Colonic mucosa (tissue), 4 donors: ENCODE measurements at regions not wholly inside any gene's neighbourhood (a gene's known extent, or its start where the extent isn't known, plus 50 kb on each side); places are given as distances from the start of the nearest gene placed in this dataset.

Source experiments
- DNase-seq: peaks from one replicate; pipeline ENCODE4 v3.0.0-alpha.2; 2020
- H3K27ac ChIP-seq: fragments of 200-600 bp; one replicate; pipeline ENCODE4 v1.8.0; 2021
- H3K27me3 ChIP-seq: fragments of 200-600 bp; one replicate; pipeline ENCODE4 v1.8.0; 2021
- H3K36me3 ChIP-seq: fragments of 200-600 bp; one replicate; pipeline ENCODE4 v1.8.0; 2021
- H3K4me1 ChIP-seq: fragments of 200-600 bp; one replicate; pipeline ENCODE4 v1.8.0; 2021; ENCODE audit warnings: mild to moderate bottlenecking
- H3K4me3 ChIP-seq: fragments of 200-600 bp; one replicate; pipeline ENCODE4 v1.8.0; 2021
- H3K9ac ChIP-seq, 2 donors: one replicate each; pipeline ENCODE4 v1.7.0; 2013; ENCODE audit warnings: control low read depth in 2 of 2, low read depth in 2 of 2, low read length in 2 of 2
- H3K9me3 ChIP-seq: fragments of 200-600 bp; one replicate; pipeline ENCODE4 v1.8.0; 2021
- CTCF ChIP-seq: fragments of 200-600 bp; IDR thresholded peaks from one replicate; pipeline ENCODE4 v1.8.0; 2022; ENCODE audit warnings: antibody characterized with exemption, mild to moderate bottlenecking
- intact Hi-C: fragments of 100-400 bp; cut with DNase I; formaldehyde crosslinking; loops from one replicate; pipeline ENCODE4 v1.14.1; 2022
- donor health status: healthy.
- donor health status: DM: no; HTN: no; CAD: no.
- donor health status: DM: no; HTN: no; CAD: no.

- H3K36me3 ChIP-seq = no peaks in the 10 kb centered on the region
- intact Hi-C loops = no loop called here
- no peak overlapping the region for H3K9ac ChIP-seq
- no peak overlapping the region for H3K4me3 ChIP-seq
- no peak for TF ChIP-seq CTCF
- no peaks in the 10 kb centered on the region for H3K4me1 ChIP-seq
- H3K27ac ChIP-seq = no peak overlapping the region
- DNase-seq = no peak
- no peaks in the 10 kb centered on the region for H3K27me3 ChIP-seq
- no peaks in the 10 kb centered on the region for H3K9me3 ChIP-seq
These were observed 80.2 kb upstream of the SORBS2 start for GRCh38 chr4:185892165-185892564.

- Histone ChIP-seq H3K36me3 (no peaks in the 10 kb centered on the region), H3K9ac (no peak overlapping the region), H3K27ac (no peak overlapping the region), H3K4me1 (no peaks in the 10 kb centered on the region), H3K9me3 (no peaks in the 10 kb centered on the region), H3K27me3 (no peaks in the 10 kb centered on the region), H3K4me3 (no peak overlapping the region)
- DNase-seq = no peak
- intact Hi-C loops = no loop called here
- TF ChIP-seq CTCF = no peak
These were observed 81.5 kb upstream of the SORBS2 start for GRCh38 chr4:185893500-185893899.

- DNase-seq = no peak
- Histone ChIP-seq H3K9me3 (no peaks in the 10 kb centered on the region), H3K36me3 (no peaks in the 10 kb centered on the region), H3K27me3 (no peaks in the 10 kb centered on the region), H3K4me1 (no peaks in the 10 kb centered on the region), H3K4me3 (no peak overlapping the region), H3K27ac (no peak overlapping the region), H3K9ac (no peak overlapping the region)
- intact Hi-C loops = no loop called here
- TF ChIP-seq CTCF = no peak
These were observed 82.5 kb upstream of the SORBS2 start for GRCh38 chr4:185894481-185894880.

- H3K27ac ChIP-seq = no peak overlapping the region
- H3K4me1 ChIP-seq = no peaks in the 10 kb centered on the region
- H3K9ac ChIP-seq = no peak overlapping the region
- no peaks in the 10 kb centered on the region for H3K9me3 ChIP-seq
- no peak for TF ChIP-seq CTCF
- intact Hi-C loops = no loop called here
- no peaks in the 10 kb centered on the region for H3K27me3 ChIP-seq
- no peak overlapping the region for H3K4me3 ChIP-seq
- no peak for DNase-seq
- H3K36me3 ChIP-seq = no peaks in the 10 kb centered on the region
These were observed 83.4 kb upstream of the SORBS2 start for GRCh38 chr4:185895351-185895750.

- intact Hi-C loops = no loop called here
These were observed 83.9 kb upstream of the SORBS2 start for GRCh38 chr4:185895866-185896265.

More at GRCh38 chr4:185895866-185896265, 83.9 kb upstream of the SORBS2 start:
- no peak overlapping the region for H3K27ac ChIP-seq
- TF ChIP-seq CTCF = no peak
- H3K4me3 ChIP-seq = no peak overlapping the region
- no peak overlapping the region for H3K9ac ChIP-seq
- no peak for DNase-seq
- no peaks in the 10 kb centered on the region for H3K9me3 ChIP-seq
- H3K36me3 ChIP-seq = no peaks in the 10 kb centered on the region
- no peaks in the 10 kb centered on the region for H3K27me3 ChIP-seq
- H3K4me1 ChIP-seq = no peaks in the 10 kb centered on the region
